HepG2 (cell line): ENCODE measurements at regions not wholly inside any gene's neighbourhood (a gene's known extent, or its start where the extent isn't known, plus 50 kb on each side); places are given as distances from the start of the nearest gene placed in this dataset.

Experiments
- ATAC-seq: fragments of 200-7000 bp; cut with Tn5 transposase; 3 replicates; pipeline ENCODE4 v1.9.1; 2020; ENCODE audit warnings: mild to moderate bottlenecking, moderate library complexity
- BruUV-seq: library from RNA; stranded (reverse); fragments of 400-500 nt; replicated peaks from 2 replicates; lab custom pipeline; 2021; lab: Mats Ljungman, UMichigan
- CTCF ChIA-PET: fragments of 300-600 bp; formaldehyde crosslinking; extraction: SDS; loops from one replicate; lab custom pipeline; 2021; ENCODE audit warnings: low total read pairs, inconsistent platforms, low intra/inter-chr PET ratio; lab: Yijun Ruan, JAX
- POLR2A ChIA-PET: fragments of 350-600 bp; sonication (Branson Sonifier 250); formaldehyde crosslinking; loops from one replicate; lab custom pipeline; 2020; ENCODE audit warnings: antibody characterized with exemption, inconsistent platforms; lab: Yijun Ruan, JAX
- DNase-seq: peaks from one replicate; pipeline ENCODE4 v3.0.0-alpha.2; 2015; ENCODE audit warnings: low spot score
- FAIRE-seq: peaks from 3 replicates; lab custom pipeline; 2011; peaks lifted over from hg19 to GRCh38; lab: Jason Lieb, UNC
- H2AFZ ChIP-seq: one replicate; pipeline ENCODE4 v1.6.1; 2011; ENCODE audit warnings: low read length, inconsistent platforms
- H3K27ac ChIP-seq: fragments of 300-600 bp; 3 replicates; pipeline ENCODE4 v1.8.0; 2011; ENCODE audit warnings: mixed run types, mild to moderate bottlenecking, mixed read lengths, low read length, inconsistent platforms; ENCODE audit not compliant: insufficient read depth; ENCODE audit errors: extremely low read length
- H3K27me3 ChIP-seq, 2 experiments: fragments of 200-600 bp in 1 of 2; 2 replicates in 1 of 2; 3 replicates in 1 of 2; pipeline versions ENCODE4 v1.6.0 to v1.8.0; 2011; ENCODE audit warnings: low read length in 2 of 2, mild to moderate bottlenecking in 2 of 2, moderate library complexity in 2 of 2, inconsistent platforms in 1 of 2; ENCODE audit not compliant: insufficient read depth in 2 of 2, control insufficient read depth in 1 of 2
- H3K36me3 ChIP-seq, 2 experiments: fragments of 200-600 bp in 1 of 2; replicated peaks in 1 of 2; 2 replicates in 1 of 2; 3 replicates in 1 of 2; pipeline versions ENCODE4 v1.5.1 to v1.8.0; 2011; ENCODE audit warnings: low read length in 2 of 2, inconsistent platforms in 1 of 2; ENCODE audit not compliant: insufficient read depth in 2 of 2, control insufficient read depth in 1 of 2
- H3K4me1 ChIP-seq: 2 replicates; pipeline ENCODE4 v1.5.1; 2012; ENCODE audit warnings: low read length, inconsistent platforms; ENCODE audit not compliant: insufficient read depth
- H3K4me2 ChIP-seq: 2 replicates; pipeline ENCODE4 v1.6.0; 2011; ENCODE audit warnings: low read depth, low read length, inconsistent platforms
- H3K4me3 ChIP-seq, 3 experiments: fragments of 200-600 bp in 1 of 3; sonication (generic), shearing (Covaris generic) in 1 of 3; replicated peaks in 1 of 3; 2 replicates each; pipeline ENCODE4 v1.5.1; 2011 to 2016; ENCODE audit warnings: low read length in 3 of 3, inconsistent platforms in 2 of 3, low read depth in 2 of 3, mild to moderate bottlenecking in 2 of 3, control low read depth in 1 of 3, mixed read lengths in 1 of 3; ENCODE audit not compliant: insufficient read depth in 1 of 3
- H3K79me2 ChIP-seq: one replicate; pipeline ENCODE4 v1.6.1; 2011; ENCODE audit warnings: low read length, inconsistent platforms; ENCODE audit not compliant: insufficient read depth
- H3K9ac ChIP-seq: 2 replicates; pipeline ENCODE4 v1.6.0; 2011; ENCODE audit warnings: mild to moderate bottlenecking, low read depth, low read length, inconsistent platforms; ENCODE audit not compliant: insufficient read depth
- H3K9me3 ChIP-seq: 2 replicates; pipeline ENCODE4 v1.5.1; 2012; ENCODE audit warnings: mild to moderate bottlenecking, low read length
- H4K20me1 ChIP-seq: 2 replicates; pipeline ENCODE4 v1.6.0; 2011; ENCODE audit warnings: inconsistent platforms, mild to moderate bottlenecking, low read length, moderate library complexity; ENCODE audit not compliant: insufficient read depth
- ADNP ChIP-seq: sonication (generic); formaldehyde crosslinking; IDR thresholded peaks from 2 replicates; pipeline ENCODE4 v1.4.0; 2020; ENCODE audit warnings: missing genetic modification reagents
- ATAD3A ChIP-seq: sonication (generic); formaldehyde crosslinking; IDR thresholded peaks from 2 replicates; pipeline ENCODE4 v1.4.0; 2020; ENCODE audit warnings: missing genetic modification reagents
- ATF4 ChIP-seq, 2 experiments: fragments of 450-650 bp in 1 of 2; sonication (generic) in 1 of 2; formaldehyde crosslinking; IDR thresholded peaks; 2 replicates each; pipeline versions ENCODE4 v1.5.0 to v1.8.0; 2020 to 2022; ENCODE audit warnings: mild to moderate bottlenecking in 1 of 2, missing genetic modification reagents in 1 of 2
- FIP1L1 ChIP-seq: fragments of 200-400 bp; formaldehyde crosslinking; IDR thresholded peaks from 2 replicates; pipeline ENCODE4 v1.6.1; 2018; ENCODE audit warnings: low read depth, mild to moderate bottlenecking, low read length, moderate library complexity, borderline replicate concordance; ENCODE audit not compliant: insufficient read depth
- FOXK2 ChIP-seq: fragments of 450-650 bp; IDR thresholded peaks from 2 replicates; pipeline ENCODE4 v1.6.1; 2016
- MXD4 ChIP-seq: IDR thresholded peaks from 2 replicates; pipeline ENCODE4 v1.6.1; 2016; ENCODE audit warnings: mild to moderate bottlenecking, missing biosample characterization, missing genetic modification reagents
- MYNN ChIP-seq: sonication (generic); formaldehyde crosslinking; IDR thresholded peaks from 2 replicates; pipeline ENCODE4 v1.4.0; 2020; ENCODE audit warnings: mild to moderate bottlenecking, low read depth, missing genetic modification reagents
- NR3C1 ChIP-seq: sonication (generic); formaldehyde crosslinking; IDR thresholded peaks from 2 replicates; pipeline ENCODE4 v1.4.0; 2020; ENCODE audit warnings: missing genetic modification reagents
- ZC3H13 ChIP-seq: sonication (generic); formaldehyde crosslinking; IDR thresholded peaks from 2 replicates; pipeline ENCODE4 v1.8.1; 2023; ENCODE audit warnings: mild to moderate bottlenecking, missing genetic modification reagents, moderate library complexity
- ZNF441 ChIP-seq: sonication (generic); formaldehyde crosslinking; IDR thresholded peaks from 2 replicates; pipeline ENCODE4 v1.7.0; 2021; ENCODE audit warnings: missing genetic modification reagents, borderline replicate concordance
- ZNF761 ChIP-seq: sonication (generic); formaldehyde crosslinking; conservative IDR thresholded peaks from 2 replicates; pipeline ENCODE4 v1.4.0; 2020; ENCODE audit warnings: mild to moderate bottlenecking, missing genetic modification reagents
- ZNF775 ChIP-seq: sonication (generic); formaldehyde crosslinking; IDR thresholded peaks from 2 replicates; pipeline ENCODE4 v1.4.0; 2020; ENCODE audit warnings: missing genetic modification reagents, mild to moderate bottlenecking, moderate library complexity, borderline replicate concordance
- WGBS: methylation state at CpG from one replicate; pipeline ENCODE4 v1.1.6; 2017; ENCODE audit warnings: low lambda C conversion rate; 5-methylcytosine and 5-hydroxymethylcytosine counted together
- in situ Hi-C: cut with HindIII; loops from 2 replicates; pipeline ENCODE4 v1.10.0; 2017; ENCODE audit warnings: low pct_unique_long_range_greater_than_20kb; ENCODE audit not compliant: extremely low pct_ligation_motif_present
- intact Hi-C: fragments of 100-400 bp; cut with micrococcal nuclease; formaldehyde crosslinking; loops from one replicate; pipeline ENCODE4 v1.10.0; 2022; ENCODE audit not compliant: unreplicated experiment
- TF ChIP-seq, protein P1 (sequence below): sonication (generic); formaldehyde crosslinking; IDR thresholded peaks from 2 replicates; pipeline ENCODE4 v1.5.1; 2020; ENCODE audit warnings: mild to moderate bottlenecking, missing genetic modification reagents, borderline replicate concordance

DNA sequence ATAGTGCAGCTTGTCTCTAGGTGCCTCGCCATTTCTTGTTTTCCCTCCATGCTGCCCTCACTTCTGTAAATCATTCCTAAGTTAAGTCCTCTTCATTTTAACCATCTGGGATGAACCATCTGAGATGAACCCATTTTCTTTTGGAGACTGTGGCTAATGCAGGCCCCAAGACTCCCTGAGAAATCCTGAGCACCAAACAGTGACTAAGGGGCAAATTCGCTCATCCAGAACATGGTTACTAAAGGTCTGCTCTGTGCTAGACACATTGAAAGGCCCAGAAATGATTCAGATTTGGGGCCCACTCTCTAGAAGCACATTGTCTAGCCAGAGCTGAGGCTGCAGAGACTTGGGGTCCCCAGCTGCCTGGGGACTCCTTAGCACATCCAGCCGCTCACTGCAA, 151.9 kb upstream of the CTTNBP2NL start:
- H4K20me1 ChIP-seq = no peaks in the 10 kb centered on the region
- H3K4me3 ChIP-seq = no peak overlapping the region
- no peaks in the 10 kb centered on the region for H3K79me2 ChIP-seq
- intact Hi-C loops = no loop called here
- no peak for DNase-seq
- BruUV-seq = no TSS peak
- 11% methylated on average over 3 of the region's 3 CpGs for WGBS
- in situ Hi-C loops = no loop called here
- no peak overlapping the region for H3K27ac ChIP-seq
- no peak overlapping the region for H3K9ac ChIP-seq
- no peak for FAIRE-seq
- H3K27me3 ChIP-seq = no peaks in the 10 kb centered on the region; a peak in 1 of 5 replicates
- no peak overlapping the region for H2AFZ ChIP-seq
- TF ChIP-seq MYNN = no peak
- no peak for TF ChIP-seq ZNF775 (CRISPR knock-in tag)
- TF ChIP-seq NR3C1 (CRISPR knock-in tag) = no peak
- TF ChIP-seq ATAD3A (CRISPR knock-in tag) = no peak
- TF ChIP-seq FOXK2 = no peak
- no peak for TF ChIP-seq ADNP (CRISPR knock-in tag)
- TF ChIP-seq FIP1L1 = no peak
- TF ChIP-seq ATF4 (CRISPR knock-in tag; IDR thresholded peaks at IDR 0.05) = no peak
- TF ChIP-seq ZNF441 (CRISPR knock-in tag) = no peak
- no peak for TF ChIP-seq MXD4 (CRISPR knock-in tag)
- TF ChIP-seq, protein P1, sequence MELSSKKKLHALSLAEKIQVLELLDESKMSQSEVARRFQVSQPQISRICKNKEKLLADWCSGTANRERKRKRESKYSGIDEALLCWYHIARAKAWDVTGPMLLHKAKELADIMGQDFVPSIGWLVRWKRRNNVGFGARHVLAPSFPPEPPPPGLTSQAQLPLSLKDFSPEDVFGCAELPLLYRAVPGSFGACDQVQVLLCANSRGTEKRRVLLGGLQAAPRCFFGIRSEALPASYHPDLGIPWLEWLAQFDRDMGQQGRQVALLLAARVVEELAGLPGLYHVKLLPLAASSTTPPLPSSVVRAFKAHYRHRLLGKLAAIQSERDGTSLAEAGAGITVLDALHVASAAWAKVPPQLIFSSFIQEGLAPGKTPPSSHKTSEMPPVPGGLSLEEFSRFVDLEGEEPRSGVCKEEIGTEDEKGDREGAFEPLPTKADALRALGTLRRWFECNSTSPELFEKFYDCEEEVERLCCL (CRISPR knock-in tag) = no peak
- no peak for TF ChIP-seq ZNF761
- TF ChIP-seq ZC3H13 (CRISPR knock-in tag) = no peak
- TF ChIP-seq, all 625 proteins: peak for 0
- no peaks in the 10 kb centered on the region for H3K4me1 ChIP-seq
- no peaks in the 10 kb centered on the region for H3K36me3 ChIP-seq
- no peak for ATAC-seq
- H3K9me3 ChIP-seq = no peaks in the 10 kb centered on the region
- CTCF ChIA-PET = no interaction called here
- POLR2A ChIA-PET = no interaction called here
- no peak overlapping the region for H3K4me2 ChIP-seq
